GM19452 (cell line): ENCODE measurements at regions not wholly inside any gene's neighbourhood (a gene's known extent, or its start where the extent isn't known, plus 50 kb on each side); places are given as distances from the start of the nearest gene placed in this dataset.

Experiments
- ATAC-seq: cut with Tn5 transposase; IDR thresholded peaks from one replicate; pipeline ENCODE4 v1.9.1; 2021; ENCODE audit not compliant: unreplicated experiment

- no peak for ATAC-seq
Measured at GRCh38 chr3:181660337-181660736, 51.4 kb upstream of the SOX2 start.

DNA sequence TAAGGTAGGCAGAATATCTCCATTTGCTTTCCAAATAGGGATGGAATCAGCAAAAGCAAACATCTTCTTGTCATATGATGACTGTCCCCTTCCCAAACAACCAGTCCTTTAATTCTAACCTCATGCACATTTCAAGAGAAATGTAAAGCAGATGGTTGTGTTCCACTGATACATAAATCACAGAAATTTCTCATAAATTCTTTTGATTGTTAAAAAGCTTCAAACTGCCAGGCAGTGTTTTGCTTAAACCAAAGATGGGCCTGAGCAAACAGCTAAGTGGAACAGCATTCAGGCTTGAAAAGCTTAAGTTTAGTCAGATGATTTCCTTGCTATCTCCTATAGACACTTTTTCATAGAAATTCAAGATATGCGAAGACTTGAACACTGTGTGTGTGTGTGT lies 74.3 kb upstream of the SOX2 start:
- no peak for ATAC-seq

DNA sequence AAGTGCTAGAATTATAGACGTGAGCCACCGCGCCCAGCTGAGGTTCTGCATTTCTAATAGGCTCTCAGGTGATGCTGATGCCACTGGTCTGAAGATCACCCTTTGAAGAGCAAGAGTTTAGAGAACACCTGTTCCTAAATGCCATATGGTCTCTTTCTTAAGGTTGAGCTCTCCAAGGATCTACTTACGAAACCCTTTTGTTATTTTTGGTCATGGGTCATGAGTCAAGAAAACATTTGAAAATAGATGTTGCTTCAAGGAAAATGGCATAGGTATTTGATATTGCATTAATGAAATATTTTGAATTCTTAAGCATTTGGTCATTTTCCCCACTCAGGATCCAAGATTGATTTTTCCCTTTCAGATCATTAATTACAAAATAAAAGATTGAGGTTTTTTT lies 74.7 kb upstream of the SOX2 start:
- no peak for ATAC-seq

DNA sequence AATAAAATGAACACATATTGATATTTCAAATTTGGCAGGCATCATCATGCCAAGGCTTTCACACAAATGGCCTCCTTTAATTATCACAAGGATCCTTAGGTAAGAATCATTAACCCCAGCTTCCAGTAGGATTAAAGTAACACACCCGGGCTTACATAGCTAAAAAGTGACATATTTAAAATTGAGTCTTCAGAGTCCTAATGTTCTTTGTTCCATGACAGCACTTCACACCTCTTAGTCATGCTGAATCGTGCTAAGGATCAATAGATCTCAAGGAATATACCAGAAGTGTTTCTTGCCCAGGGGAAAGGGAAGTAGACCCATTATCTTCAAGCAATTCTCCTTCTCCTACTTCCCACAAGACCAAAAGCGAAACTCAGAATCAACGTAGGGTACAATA lies 76.6 kb upstream of the SOX2 start:
- ATAC-seq: no peak

DNA sequence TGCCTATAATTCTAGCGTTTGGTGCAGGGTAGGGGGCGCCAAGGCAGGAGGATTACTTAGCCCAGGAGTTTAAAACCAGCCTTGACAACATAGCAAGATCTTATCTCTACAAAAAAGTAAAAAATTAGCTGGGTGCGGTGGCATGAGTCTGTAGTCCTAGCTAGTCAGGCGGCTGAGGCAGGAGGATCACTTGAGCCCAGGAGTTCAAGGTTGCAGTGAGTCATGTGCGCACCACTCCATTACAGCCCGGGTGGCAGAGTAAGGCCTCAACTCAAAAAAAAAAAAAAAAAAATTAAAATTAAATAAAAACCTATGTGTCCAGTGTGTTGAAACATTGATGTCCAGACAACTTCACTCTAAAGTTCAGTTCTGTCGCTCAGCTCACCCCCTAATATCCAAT lies 78.2 kb upstream of the SOX2 start:
- ATAC-seq: no peak

DNA sequence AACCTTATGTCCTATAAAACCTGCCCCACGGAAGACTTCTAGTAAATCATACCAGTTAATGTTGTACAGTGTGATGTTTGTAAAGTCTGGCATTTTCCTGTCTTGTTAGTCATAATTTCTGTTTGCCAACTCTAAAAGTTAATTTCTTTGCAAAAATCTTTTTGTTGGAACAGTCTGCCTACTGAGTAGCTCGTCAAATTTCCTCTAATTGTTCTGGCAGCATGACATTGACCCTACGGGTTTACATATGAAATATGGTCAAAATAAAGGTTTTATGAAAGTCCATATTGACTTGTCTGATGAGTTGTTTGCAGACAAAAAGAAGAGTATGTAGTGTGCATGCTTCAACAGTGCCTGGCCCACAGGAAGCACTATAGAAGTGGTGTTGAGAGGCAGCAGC lies 79.8 kb upstream of the SOX2 start:
- ATAC-seq: no peak

GRCh38 chr3:181630853-181631252 lies 80.9 kb upstream of the SOX2 start:
- ATAC-seq: no peak

- ATAC-seq: no peak
Measured at GRCh38 chr3:181629711-181630110, 82.0 kb upstream of the SOX2 start.

GRCh38 chr3:181629029-181629428 lies 82.7 kb upstream of the SOX2 start:
- ATAC-seq: no peak

DNA sequence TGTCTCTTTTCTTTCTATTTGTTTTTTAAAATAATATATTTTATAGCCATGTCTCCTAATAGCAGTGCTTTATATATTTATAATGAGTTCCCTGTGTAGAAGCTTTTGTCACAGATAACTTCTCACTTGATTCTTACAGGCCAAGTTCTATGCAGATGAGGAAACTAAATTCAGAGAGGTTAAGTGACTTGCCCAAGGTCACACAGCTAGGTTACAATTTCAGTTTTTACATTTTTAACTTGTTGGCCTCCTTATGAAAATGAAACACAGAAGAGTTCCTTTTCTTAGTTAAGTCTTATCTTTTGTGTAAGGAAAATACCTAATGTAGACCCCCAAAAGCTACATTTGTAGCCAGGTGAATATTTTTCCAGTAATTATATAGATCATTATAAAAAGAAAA lies 83.3 kb upstream of the SOX2 start:
- ATAC-seq: no peak

GRCh38 chr3:181626036-181626435 lies 85.7 kb upstream of the SOX2 start:
- no peak for ATAC-seq

DNA sequence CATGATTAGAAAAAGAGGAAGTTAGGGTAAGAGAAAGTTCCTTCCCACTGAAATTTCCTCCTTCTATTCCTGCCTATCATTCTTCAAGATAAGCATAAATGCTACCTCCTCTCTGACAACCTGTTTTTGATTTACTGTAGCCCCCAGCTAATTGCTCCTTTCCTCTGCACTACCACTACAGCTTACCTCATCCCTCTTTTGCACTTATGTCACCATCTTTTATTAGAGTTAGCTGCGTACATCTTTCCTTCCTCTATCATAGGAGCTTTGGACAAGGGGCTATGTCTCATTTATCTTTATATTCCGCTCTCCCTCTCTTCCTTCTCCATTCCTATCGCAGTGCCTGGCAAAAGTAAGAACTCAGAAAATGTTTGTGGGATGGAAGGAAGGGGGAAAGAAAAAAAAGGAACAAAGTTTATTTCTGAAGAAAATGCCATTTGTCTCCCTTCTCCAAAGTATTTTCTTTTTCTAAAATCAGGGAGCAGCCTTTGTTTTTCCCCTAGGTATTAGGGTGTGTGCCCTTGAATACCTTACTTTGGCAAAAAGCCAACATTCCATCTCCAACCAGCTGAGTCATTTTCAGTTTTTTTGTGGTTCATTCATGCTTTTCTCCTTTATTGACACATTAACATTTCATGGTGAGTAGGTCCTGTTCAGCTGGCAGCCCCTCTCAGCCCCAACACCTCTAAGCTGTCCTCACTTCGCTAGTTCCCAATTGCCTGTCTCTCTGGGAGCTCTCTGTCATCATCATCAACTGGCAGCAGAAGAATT lies 87.6 kb upstream of the SOX2 start:
- ATAC-seq: no peak

GRCh38 chr3:181622365-181622764 lies 89.4 kb upstream of the SOX2 start:
- ATAC-seq: no peak

DNA sequence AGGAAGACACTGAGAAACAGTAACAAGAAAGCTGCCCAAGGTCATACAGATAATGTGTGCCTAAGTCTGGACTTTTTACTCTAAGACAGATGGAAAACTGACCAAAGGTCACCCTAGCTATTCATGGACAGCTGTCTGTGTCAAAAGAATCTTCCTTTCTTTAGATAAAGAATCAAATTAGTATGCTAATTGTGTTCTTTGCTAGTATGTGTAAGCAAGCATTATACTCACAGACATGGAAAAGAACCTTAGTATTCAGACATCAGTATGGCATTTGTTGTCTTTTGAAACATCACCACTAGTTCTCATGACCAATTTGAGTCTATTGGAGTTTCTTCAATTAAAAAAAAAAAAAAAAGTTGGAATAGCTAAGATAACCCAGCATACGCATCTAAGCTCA lies 91.8 kb upstream of the SOX2 start:
- ATAC-seq: no peak

DNA sequence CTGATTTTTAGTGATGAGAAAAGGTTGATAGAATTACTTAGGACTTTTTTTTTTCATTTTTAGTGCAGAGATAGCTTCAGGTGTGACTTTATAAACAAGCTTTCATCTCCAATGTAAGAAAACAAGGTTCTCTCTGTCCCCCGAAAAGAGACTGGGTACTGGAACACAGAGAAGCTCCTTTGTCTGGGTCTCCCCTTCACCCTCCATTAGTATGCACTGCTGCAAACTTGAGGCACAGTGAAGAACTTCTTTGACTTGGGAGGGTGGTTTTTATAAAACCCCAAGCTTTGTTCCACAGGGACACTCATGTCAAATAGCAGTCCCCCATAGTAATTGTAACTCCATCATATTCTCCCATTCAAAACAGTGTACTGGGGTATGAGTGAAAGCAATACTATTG lies 93.5 kb upstream of the SOX2 start:
- ATAC-seq: no peak

DNA sequence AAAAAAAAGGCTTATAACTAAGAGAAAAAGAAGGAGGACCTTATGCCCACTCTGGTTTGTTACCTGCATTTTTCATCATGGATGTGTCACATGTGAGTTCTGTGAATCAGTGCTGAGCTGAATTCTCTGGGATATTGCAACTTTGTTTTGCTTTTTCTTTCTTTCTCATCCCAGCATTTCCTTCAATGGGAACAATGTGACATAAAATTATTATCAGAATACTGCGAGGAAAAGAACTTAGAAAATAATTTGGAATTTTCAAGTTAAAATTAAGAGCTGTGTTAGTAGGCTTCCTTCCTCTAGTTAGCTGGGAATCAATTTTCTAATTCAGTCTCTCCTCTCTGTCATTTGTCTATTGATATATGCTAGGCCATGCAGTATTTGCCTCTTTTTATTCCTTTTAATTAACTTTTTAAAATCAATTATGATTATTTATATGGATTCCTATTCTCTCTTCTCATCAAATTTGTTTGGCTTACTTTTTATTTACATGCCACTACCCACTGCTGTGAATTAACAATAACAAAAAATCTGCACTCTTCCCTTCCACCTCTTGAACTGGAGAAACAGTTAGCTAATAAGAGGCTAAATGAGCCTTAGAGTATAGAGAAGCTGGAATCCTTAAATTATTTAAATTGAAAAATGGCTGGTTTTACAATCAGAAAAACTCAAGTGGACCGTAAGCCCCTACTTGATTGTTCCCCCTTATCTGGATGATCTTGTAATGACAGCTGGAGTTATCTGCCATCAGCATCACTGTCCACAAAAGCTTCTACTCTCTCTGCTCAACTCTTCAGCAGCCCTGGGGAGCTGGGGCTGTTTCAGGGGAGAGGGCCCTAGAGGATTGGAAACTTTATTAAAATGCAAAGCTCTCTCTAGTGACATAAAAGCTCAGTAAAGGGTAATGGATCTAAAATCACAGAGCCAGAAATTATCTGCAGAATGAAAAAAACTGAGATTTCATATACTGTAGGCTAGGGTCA lies 95.3 kb upstream of the SOX2 start:
- no peak for ATAC-seq

DNA sequence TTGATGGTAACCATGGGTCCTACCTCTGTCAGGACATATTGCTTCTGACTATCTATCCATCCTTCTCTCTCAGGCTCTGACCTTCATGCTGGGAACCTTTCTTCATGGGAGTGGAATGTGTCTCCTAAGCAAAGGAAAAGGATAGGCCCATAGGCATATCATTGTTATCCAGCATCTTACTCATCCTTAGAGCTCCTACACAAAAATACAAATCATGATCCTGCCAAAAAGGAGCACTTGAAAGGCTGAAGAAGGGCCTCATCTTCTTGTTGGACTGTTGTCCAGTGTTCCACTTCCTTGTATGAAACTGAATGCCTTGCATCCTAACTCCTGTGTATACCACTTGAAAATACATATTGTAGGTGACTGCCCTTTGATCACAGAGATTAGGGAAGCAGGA lies 96.1 kb upstream of the SOX2 start:
- ATAC-seq: no peak

DNA sequence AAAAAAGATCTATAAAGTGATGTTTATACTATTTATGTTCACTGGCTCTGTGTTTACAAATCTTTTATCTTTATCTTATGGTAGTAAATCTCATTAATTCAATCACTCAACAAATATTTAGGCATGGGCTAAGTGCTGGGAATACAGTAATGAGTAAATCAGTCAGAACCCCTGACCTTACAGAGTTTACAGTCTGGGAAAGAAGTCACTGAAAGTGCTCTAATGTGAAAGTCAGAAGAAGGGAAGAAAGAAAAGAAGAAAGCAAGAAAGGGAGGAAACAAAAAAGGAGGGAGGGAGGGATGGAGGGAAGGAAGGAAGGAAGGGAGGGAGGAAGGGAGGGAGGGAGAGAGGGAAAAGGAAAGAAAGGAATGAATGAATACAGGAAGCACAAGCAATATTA lies 96.8 kb upstream of the SOX2 start:
- ATAC-seq: no peak

DNA sequence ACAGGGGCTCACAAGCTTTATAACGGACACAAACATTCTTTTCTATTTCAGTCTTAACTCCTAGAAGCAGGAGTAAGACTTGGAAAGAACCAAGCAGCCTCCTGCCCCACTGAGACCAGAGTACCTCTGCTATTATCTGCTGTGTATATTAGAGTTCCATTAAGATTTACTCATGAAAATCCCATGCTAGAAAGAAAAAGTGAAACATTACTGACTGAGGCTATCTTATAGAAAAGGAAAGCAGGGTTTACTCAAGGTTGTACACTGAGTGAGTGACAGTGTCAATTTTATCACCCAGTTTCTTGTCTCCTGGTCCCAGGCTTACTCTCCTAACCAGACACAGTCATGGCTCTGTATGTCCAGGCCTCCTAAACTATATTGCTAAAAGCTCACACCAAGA lies 97.9 kb upstream of the SOX2 start:
- no peak for ATAC-seq

DNA sequence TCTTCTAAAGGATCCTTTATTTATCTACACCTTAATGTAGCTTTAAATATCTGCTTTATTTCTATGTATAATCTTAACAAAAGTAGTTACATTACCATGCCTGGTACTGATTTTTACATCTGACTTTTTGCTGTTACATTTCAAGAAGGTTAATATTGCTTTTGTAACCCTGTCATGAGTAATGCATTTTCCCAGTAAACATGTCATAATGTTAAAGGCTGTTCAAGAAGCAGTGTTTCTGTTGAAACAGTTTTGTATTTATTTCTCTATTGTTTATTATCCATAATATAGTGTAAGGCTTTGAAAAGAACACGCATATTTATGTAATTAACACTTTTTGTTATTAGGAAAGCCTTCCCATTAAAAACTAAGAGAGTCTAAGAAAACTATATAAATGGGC lies 98.5 kb upstream of the SOX2 start:
- no peak for ATAC-seq

- no peak for ATAC-seq
Measured at GRCh38 chr3:181610973-181611265, 100.8 kb upstream of the SOX2 start.
